ENCODE measurements at regions not wholly inside any gene's neighbourhood (a gene's known extent, or its start where the extent isn't known, plus 50 kb on each side); places are given as distances from the start of the nearest gene placed in this dataset.

- DNase-seq (ENCODE audit: low spot score in 2 of 2): no peak
- Mint-ChIP-seq H3K9me3 (peaks cover 3 to 5% of the 10 kb centered on the region in 2 donors), H3K36me3 (no peaks in the 10 kb centered on the region), H3K27ac (no peak overlapping the region)
- no peak for ATAC-seq
These were observed 726.3 kb downstream of the TSN start for GRCh38 chr2:122481717-122482116.

GRCh38 chr2:122486086-122486485 lies 730.6 kb downstream of the TSN start:
- H3K36me3 Mint-ChIP-seq: no peaks in the 10 kb centered on the region
- ATAC-seq: no peak
- peaks cover 6 to 13% of the 10 kb centered on the region in 2 donors for H3K9me3 Mint-ChIP-seq
- DNase-seq (ENCODE audit: low spot score in 2 of 2): no peak
- no peak overlapping the region for H3K27ac Mint-ChIP-seq

DNA sequence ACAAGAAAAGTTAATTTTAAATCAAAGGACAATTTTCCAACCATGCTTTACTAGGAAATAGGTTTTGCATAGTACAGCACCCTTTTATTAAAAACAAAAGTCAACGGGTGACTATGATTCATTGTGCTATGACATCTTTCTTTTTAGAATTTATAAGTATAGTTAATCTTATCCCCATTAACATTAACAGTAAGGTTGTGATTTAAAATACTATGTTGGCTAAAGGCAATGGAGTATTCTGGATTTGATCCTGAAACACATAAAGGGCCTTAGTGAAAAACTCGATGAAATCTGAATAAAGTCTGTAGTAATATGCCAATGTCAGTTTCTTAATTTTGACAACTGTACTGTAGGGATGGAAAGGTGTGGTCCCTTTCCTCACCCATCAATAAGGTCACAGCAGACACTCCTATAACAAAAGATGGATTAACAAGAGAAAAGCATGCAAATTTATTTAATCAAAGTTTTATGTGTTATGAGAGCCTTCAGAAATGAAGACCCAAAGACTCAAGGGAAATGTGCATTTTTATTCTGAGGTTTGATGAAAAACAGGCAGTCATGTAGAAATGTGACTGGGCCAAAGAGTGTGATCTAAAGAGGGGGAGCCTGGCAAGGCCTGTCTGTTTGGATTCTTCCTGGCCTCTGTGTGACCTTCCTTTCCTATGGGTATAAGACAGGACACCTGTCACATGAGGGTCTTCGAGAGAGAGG lies 731.4 kb downstream of the TSN start:
- Mint-ChIP-seq H3K9me3 (peaks cover 6 to 13% of the 10 kb centered on the region in 2 donors), H3K36me3 (no peaks in the 10 kb centered on the region), H3K27ac (no peak overlapping the region)
- ATAC-seq (no peak), DNase-seq (ENCODE audit: low spot score in 2 of 2) (no peak)

GRCh38 chr2:122491011-122491410 lies 735.6 kb downstream of the TSN start:
- H3K9me3 Mint-ChIP-seq: peaks cover 13 to 22% of the 10 kb centered on the region in 2 donors
- ATAC-seq (no peak), DNase-seq (ENCODE audit: low spot score in 2 of 2) (no peak)
- no peaks in the 10 kb centered on the region for H3K36me3 Mint-ChIP-seq
- H3K27ac Mint-ChIP-seq: no peak overlapping the region

DNA sequence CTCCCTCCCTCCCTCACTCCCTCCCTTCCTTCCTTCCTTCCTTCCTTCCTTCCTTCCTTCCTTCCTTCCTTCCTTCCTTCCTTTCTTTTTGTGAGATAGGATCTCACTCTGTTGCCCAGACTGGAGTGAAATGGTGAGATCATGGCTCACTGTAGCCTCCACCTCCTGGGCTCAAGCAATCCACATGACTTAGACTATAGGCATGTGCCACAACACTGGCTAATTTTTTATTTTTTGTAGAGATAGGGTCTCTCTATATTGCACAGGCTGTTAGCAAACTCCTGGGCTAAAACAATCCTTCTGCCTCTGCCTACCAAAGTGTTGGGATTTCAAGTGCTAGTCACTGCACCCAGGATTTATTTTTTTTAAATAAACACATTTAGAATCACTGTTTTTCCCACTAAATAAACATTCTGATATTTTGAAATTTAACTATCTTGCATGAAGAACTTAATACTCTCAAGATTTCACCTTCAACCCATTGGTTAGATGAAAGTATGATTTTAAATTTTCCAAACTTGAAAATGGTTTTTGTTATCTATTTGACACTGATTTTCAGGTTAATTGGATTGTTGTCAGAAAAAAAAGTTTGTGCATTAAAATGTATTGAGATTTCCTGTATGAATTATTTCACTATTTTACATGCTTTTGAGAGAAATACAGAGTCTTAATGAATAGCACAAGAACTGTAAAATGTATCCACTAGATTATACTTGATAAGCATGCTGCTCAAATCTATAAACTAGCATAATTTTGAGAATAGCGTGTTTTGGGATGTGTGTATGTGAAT lies 745.1 kb downstream of the TSN start:
- H3K36me3 Mint-ChIP-seq: no peaks in the 10 kb centered on the region
- H3K9me3 Mint-ChIP-seq: peaks cover 0 to 4% of the 10 kb centered on the region in 2 donors
- DNase-seq (ENCODE audit: low spot score in 2 of 2) (no peak), ATAC-seq (no peak)
- no peak overlapping the region for H3K27ac Mint-ChIP-seq

DNA sequence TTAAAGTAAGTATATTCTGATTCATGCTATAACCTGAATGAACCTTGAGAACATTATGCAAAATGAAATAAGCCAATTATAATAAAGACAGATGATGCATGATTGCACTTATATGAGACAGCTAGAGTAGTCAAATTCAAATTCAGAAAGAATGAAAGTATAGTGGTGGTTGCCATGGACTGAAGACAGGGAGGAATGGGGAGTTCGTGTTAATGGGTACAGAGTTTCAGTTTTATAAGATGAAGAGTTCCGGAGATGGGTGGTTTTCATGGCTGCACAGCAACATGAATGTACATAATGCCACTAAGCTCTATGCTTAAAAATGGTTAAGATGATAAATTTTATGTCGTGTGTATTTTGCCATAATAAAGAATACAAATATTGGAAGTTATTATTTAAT lies 751.2 kb downstream of the TSN start:
- DNase-seq (ENCODE audit: low spot score in 2 of 2) (no peak), ATAC-seq (no peak)
- H3K27ac Mint-ChIP-seq: no peak overlapping the region
- no peaks in the 10 kb centered on the region for H3K36me3 Mint-ChIP-seq
- H3K9me3 Mint-ChIP-seq: peaks cover 0 to 6% of the 10 kb centered on the region in 2 donors

- H3K36me3 Mint-ChIP-seq: no peaks in the 10 kb centered on the region
- ATAC-seq (no peak), DNase-seq (ENCODE audit: low spot score in 2 of 2) (no peak)
- peaks cover 0 to 9% of the 10 kb centered on the region in 2 donors for H3K9me3 Mint-ChIP-seq
- H3K27ac Mint-ChIP-seq: no peak overlapping the region
These were observed 751.8 kb downstream of the TSN start for GRCh38 chr2:122507261-122507660.

DNA sequence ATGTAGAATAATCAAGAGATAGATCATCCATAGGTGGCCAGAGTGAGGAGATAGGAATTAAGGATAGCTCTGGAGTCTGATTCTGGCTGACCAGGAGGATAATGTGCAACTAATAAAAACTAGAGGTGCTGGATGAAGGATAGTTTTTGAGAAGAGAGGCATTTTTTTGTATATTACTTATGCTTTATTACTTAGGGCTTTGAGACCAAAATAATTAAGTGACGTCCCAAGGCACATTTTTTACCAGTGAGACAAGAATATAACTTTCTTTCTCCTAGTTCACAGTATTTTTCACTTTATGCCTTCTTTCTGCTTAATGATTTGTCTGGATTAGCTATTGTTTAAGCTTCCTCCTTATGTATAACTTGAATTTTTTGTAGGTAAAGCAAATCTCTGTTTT lies 756.6 kb downstream of the TSN start:
- H3K27ac Mint-ChIP-seq: no peak overlapping the region
- peaks cover 9 to 13% of the 10 kb centered on the region in 2 donors for H3K9me3 Mint-ChIP-seq
- DNase-seq (ENCODE audit: low spot score in 2 of 2) (no peak), ATAC-seq (no peak)
- H3K36me3 Mint-ChIP-seq: no peaks in the 10 kb centered on the region

GRCh38 chr2:122514451-122514996 lies 759.1 kb downstream of the TSN start:
- DNase-seq (ENCODE audit: low spot score in 2 of 2) (no peak), ATAC-seq (no peak)
- H3K27ac Mint-ChIP-seq: no peak overlapping the region
- no peaks in the 10 kb centered on the region for H3K36me3 Mint-ChIP-seq
- H3K9me3 Mint-ChIP-seq: peaks cover 9 to 14% of the 10 kb centered on the region in 2 donors

DNA sequence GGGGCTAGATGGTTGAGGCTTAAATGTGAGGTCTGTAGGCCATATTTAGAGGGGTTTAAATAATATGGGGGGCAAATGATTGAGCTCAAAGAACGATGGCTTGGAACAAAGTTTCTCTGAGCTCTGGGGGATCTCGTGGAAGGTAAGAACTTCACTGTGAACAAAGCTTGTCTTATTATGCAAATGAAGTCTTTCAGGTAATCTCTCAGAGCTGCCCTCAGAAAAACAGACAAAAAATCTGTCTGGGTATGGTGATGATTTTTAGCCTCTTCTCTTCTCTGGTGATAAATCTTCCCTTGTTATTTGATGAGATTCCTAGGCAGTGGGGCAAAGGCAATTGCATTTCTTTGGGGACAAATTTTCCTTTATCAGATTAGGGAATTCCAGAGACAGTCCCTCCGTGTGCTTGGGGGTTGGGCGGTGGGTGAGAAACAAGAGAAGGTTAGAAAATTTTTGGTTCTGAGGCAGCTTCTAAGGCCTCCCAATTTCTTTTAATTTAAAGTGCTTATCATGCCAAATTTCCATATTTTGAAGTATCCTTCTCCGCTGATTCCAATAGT lies 760.4 kb downstream of the TSN start:
- Mint-ChIP-seq H3K9me3 (peaks cover 9 to 16% of the 10 kb centered on the region in 2 donors), H3K36me3 (no peaks in the 10 kb centered on the region), H3K27ac (no peak overlapping the region)
- ATAC-seq: no peak
- DNase-seq (ENCODE audit: low spot score in 2 of 2): no peak

DNA sequence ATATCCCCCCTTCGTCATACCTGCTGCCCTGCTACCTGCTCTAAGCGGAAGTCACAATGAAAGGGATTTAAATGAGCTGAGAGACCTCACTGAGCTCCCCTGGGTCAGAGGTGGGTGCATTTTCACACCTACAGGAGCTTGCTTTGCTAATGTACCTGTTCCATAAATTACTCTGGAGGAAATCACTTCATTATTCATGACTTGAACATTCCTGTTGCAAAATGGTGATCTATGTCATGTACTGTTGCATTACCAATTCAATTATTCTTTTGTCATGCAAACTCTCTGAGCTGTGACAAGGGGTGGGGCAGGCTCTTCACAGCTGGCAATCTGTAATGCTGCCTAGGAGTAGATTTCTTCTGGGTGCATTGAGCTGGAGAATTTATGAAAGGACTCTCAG lies 761.3 kb downstream of the TSN start:
- Mint-ChIP-seq H3K9me3 (peaks cover 9 to 12% of the 10 kb centered on the region in 2 donors), H3K36me3 (no peaks in the 10 kb centered on the region), H3K27ac (no peak overlapping the region)
- ATAC-seq (no peak), DNase-seq (ENCODE audit: low spot score in 2 of 2) (no peak)

- ATAC-seq: no peak
- Mint-ChIP-seq H3K9me3 (peaks cover 7 to 9% of the 10 kb centered on the region in 2 donors), H3K27ac (peak overlapping the region in 1 of 2 donors; percentile 8), H3K36me3 (no peaks in the 10 kb centered on the region)
- no peak for DNase-seq (ENCODE audit: low spot score in 2 of 2)
These were observed 763.9 kb downstream of the TSN start for GRCh38 chr2:122519366-122519765.

DNA sequence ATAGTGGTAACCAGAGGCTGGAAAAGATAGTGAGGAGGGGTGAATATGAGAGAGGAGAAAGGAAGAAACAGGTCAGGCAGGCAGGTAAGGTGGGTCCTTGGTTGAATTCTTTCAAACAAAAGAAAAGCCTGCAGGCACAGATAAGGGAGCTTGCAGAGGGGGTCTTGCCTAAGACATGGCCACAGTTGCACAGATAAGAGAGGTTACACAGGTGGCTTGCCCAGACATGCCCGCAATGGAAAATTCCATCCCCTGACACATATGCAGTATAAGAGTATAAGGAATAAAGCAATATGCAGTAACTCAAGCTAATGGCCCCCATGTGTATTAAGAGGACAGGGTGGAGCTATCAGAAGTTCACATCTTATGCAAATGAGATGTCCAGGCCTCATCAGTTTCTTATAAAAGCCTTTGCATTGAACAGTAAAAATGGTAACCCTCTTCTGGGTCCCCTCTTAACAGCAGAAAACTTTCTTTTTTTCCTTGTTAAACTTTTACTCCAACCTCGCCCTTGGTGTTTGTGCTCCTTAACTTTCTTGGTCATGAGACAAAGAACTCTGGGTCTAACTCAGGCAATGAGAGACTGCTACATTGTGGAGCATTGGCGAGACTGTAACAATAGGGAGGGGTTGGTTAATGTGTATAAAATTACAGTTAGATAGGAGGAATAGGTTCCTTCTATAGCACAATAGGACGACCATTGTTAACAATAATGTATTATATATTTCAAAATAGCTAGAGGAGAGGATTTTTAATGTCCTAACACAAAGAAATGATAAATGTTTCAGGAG lies 764.6 kb downstream of the TSN start:
- peaks cover 4 to 7% of the 10 kb centered on the region in 2 donors for H3K9me3 Mint-ChIP-seq
- H3K36me3 Mint-ChIP-seq: no peaks in the 10 kb centered on the region
- DNase-seq (ENCODE audit: low spot score in 2 of 2) (no peak), ATAC-seq (no peak)
- peak overlapping the region in 1 of 2 donors; percentile 8 for H3K27ac Mint-ChIP-seq

DNA sequence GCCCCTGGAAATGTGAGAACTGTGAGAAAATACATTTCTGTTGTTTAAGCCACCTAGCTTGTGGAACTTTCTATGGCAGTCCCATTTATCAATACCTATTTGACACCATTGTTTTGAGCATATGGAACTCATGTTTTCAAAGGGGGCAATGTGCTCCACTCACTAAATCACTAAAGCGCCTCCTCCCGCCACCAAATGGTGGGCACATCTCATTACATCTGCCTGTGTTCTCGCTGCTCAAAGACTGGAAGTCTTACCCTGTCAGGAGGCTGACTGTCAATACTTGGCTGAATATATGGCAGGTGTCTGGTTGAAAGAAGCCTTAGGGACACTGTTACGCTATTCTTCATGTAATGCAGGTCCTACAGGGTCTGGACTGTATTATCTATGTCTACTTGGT lies 767.7 kb downstream of the TSN start:
- no peak for DNase-seq (ENCODE audit: low spot score in 2 of 2)
- no peak overlapping the region for H3K27ac Mint-ChIP-seq

DNA sequence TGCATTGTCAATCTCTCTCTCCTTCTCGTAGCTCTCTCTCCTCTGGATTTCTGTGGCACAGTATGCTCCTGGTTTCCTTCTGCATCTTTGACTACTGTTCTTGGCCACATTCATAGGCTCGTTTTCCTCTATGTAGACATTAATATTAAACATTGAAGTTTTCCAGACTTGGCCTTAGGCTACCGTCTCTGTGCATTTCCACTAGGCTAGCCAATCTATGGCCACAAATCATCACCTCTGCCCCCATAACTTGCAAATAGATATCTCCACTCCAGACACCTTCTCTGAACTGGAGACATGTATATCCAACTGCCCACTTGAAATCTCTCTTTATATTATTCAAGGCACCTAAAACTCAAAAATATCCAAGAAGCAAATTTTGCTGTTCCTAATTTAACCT lies 768.5 kb downstream of the TSN start:
- no peak for DNase-seq (ENCODE audit: low spot score in 2 of 2)
- no peak for ATAC-seq

More for the DNA sequence above, 767.7 kb downstream of the TSN start:
- no peaks in the 10 kb centered on the region for H3K36me3 Mint-ChIP-seq
- peaks cover 10% of the 10 kb centered on the region in 2 donors for H3K9me3 Mint-ChIP-seq
- ATAC-seq: no peak

DNA sequence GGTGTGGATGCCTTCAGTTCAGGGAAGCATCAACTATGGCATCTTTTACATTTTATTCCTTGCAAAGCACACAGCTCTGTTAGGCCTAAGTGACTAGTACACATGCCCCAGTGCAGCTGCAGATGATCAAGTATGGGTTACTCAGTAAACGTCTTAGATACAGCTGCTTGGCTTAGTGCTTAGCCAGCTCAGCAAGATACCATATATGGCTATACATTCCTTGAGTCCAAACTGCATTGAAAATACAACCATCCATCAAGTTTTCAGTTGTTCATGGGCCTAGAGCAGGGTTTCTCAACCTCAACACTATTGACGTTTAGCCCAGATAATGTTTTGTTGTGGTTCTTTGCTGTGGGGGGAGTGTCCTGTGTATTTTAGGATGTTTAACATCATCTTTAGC lies 769.9 kb downstream of the TSN start:
- H3K9me3 Mint-ChIP-seq: peaks cover 6 to 10% of the 10 kb centered on the region in 2 donors
- ATAC-seq: no peak
- H3K27ac Mint-ChIP-seq: no peak overlapping the region
- DNase-seq (ENCODE audit: low spot score in 2 of 2): no peak
- no peaks in the 10 kb centered on the region for H3K36me3 Mint-ChIP-seq

More for the DNA sequence above, 768.5 kb downstream of the TSN start:
- Mint-ChIP-seq H3K36me3 (no peaks in the 10 kb centered on the region), H3K27ac (no peak overlapping the region), H3K9me3 (peaks cover 10% of the 10 kb centered on the region in 2 donors)
